GM23338 (cell line): ENCODE measurements at regions not wholly inside any gene's neighbourhood (a gene's known extent, or its start where the extent isn't known, plus 50 kb on each side); places are given as distances from the start of the nearest gene placed in this dataset.

Source experiments
- CREB1 ChIP-seq: fragments of 250-450 bp; sonication (Bioruptor Pico); IDR thresholded peaks from 2 replicates; pipeline ENCODE4 v1.5.0; 2020; ENCODE audit warnings: low read depth, mild to moderate bottlenecking, moderate library complexity
- CTCF ChIP-seq, 2 experiments: fragments of 200-600 bp in 1 of 2; sonication (generic) in 1 of 2; conservative IDR thresholded peaks; 2 replicates each; pipeline versions ENCODE4 v1.5.1 to v1.6.1; 2016 to 2017; ENCODE audit warnings: antibody characterized with exemption in 2 of 2, low read depth in 2 of 2, mild to moderate bottlenecking in 2 of 2, moderate library complexity in 1 of 2
- ETS1 ChIP-seq: IDR thresholded peaks from 2 replicates; pipeline ENCODE4 v1.6.1; 2016; ENCODE audit warnings: antibody characterized with exemption
- EZH2 ChIP-seq: fragments of 200-600 bp; sonication (generic); IDR thresholded peaks from one replicate; pipeline ENCODE4 v1.8.0; 2017; ENCODE audit warnings: antibody characterized with exemption, mild to moderate bottlenecking, low read depth; ENCODE audit not compliant: unreplicated experiment
- EZH2phosphoT487 ChIP-seq: fragments of 200-600 bp; sonication (generic); IDR thresholded peaks from one replicate; pipeline ENCODE4 v1.8.1; 2018; ENCODE audit warnings: antibody characterized with exemption; ENCODE audit not compliant: unreplicated experiment
- JUNB ChIP-seq: IDR thresholded peaks from one replicate; pipeline ENCODE4 v1.6.1; 2016; ENCODE audit warnings: antibody characterized with exemption; ENCODE audit not compliant: unreplicated experiment
- NANOG ChIP-seq: IDR thresholded peaks from 2 replicates; pipeline ENCODE4 v1.6.1; 2016; ENCODE audit warnings: antibody characterized with exemption, borderline replicate concordance
- POLR2AphosphoS5 ChIP-seq: IDR thresholded peaks from 2 replicates; pipeline ENCODE4 v1.6.1; 2016; ENCODE audit warnings: antibody characterized with exemption, low read depth
- REST ChIP-seq: IDR thresholded peaks from one replicate; pipeline ENCODE4 v1.6.1; 2018; ENCODE audit warnings: antibody characterized with exemption; ENCODE audit not compliant: unreplicated experiment
- ZNF114 ChIP-seq: fragments of 250-450 bp; sonication (Bioruptor Pico); IDR thresholded peaks from 2 replicates; pipeline ENCODE4 v1.5.0; 2020; ENCODE audit warnings: mild to moderate bottlenecking, moderate library complexity
- ZNF331 ChIP-seq: fragments of 250-450 bp; sonication (Bioruptor Pico); IDR thresholded peaks from 2 replicates; pipeline ENCODE4 v1.5.0; 2020; ENCODE audit warnings: low read depth, mild to moderate bottlenecking, moderate library complexity
- ZNF462 ChIP-seq: fragments of 250-450 bp; sonication (Bioruptor Pico); IDR thresholded peaks from 2 replicates; pipeline ENCODE4 v1.5.0; 2020; ENCODE audit warnings: mild to moderate bottlenecking, moderate library complexity

- no peak for TF ChIP-seq CTCF (conservative IDR thresholded peaks at IDR 0.05; ENCODE audit: low read depth in 2 of 2)
- TF ChIP-seq CREB1 (CRISPR knock-in tag): no peak
- no peak for TF ChIP-seq EZH2
- TF ChIP-seq EZH2phosphoT487: no peak
- no peak for TF ChIP-seq POLR2AphosphoS5
- TF ChIP-seq REST: no peak
- TF ChIP-seq ETS1: no peak
- TF ChIP-seq JUNB: no peak
- TF ChIP-seq NANOG: no peak
- no peak for TF ChIP-seq ZNF462 (CRISPR knock-in tag)
- TF ChIP-seq ZNF331: no peak
- no peak for TF ChIP-seq ZNF114 (CRISPR knock-in tag)
These were observed 217.4 kb downstream of the DLEU7 start for GRCh38 chr13:50626101-50626547.
